Psoas muscle (tissue), 7 donors: ENCODE measurements at regions not wholly inside any gene's neighbourhood (a gene's known extent, or its start where the extent isn't known, plus 50 kb on each side); places are given as distances from the start of the nearest gene placed in this dataset.
A peak's percentile ranks its signal among the peaks of the same experiment; 100 is the strongest.

Experiments
- ATAC-seq, 4 donors: fragments of 200-7000 bp; cut with Tn5 transposase; one replicate each; pipeline ENCODE4 v1.9.1; 2020; ENCODE audit warnings: moderate library complexity in 3 of 4, mild to moderate bottlenecking in 2 of 4
- DNase-seq, 2 donors: peaks; one replicate each; pipeline ENCODE4 v3.0.0-alpha.2; 2020
- H3K27ac ChIP-seq: fragments of 200-600 bp; one replicate; pipeline ENCODE4 v1.8.0; 2022
- H3K27me3 ChIP-seq, 3 donors: fragments of 200-600 bp in 1 of 3; one replicate each; pipeline versions ENCODE4 v1.6.1 to v1.8.0; 2013 to 2022; ENCODE audit warnings: low read length in 2 of 3, mild to moderate bottlenecking in 2 of 3, moderate library complexity in 1 of 3; ENCODE audit not compliant: insufficient read depth in 3 of 3
- H3K36me3 ChIP-seq, 2 donors: fragments of 200-600 bp in 1 of 2; one replicate each; pipeline versions ENCODE4 v1.6.1 to v1.8.0; 2013 to 2022; ENCODE audit warnings: low read depth in 1 of 2, mild to moderate bottlenecking in 1 of 2, moderate library complexity in 1 of 2; ENCODE audit not compliant: insufficient read depth in 1 of 2
- H3K4me1 ChIP-seq: fragments of 200-600 bp; one replicate; pipeline ENCODE4 v1.8.0; 2022
- H3K4me3 ChIP-seq: fragments of 200-600 bp; one replicate; pipeline ENCODE4 v1.8.0; 2022; ENCODE audit warnings: mild to moderate bottlenecking
- H3K9me3 ChIP-seq: fragments of 200-600 bp; one replicate; pipeline ENCODE4 v1.8.0; 2022
- CTCF ChIP-seq: fragments of 200-600 bp; IDR thresholded peaks from one replicate; pipeline ENCODE4 v1.8.0; 2022; ENCODE audit warnings: antibody characterized with exemption
- WGBS, 3 donors: extraction: QIAGEN DNeasy Blood & Tissue Kit; methylation state at CpG; one replicate each; pipeline versions ENCODE4 v1.1.6 to v1.1.7; 2013; 5-methylcytosine and 5-hydroxymethylcytosine counted together
- intact Hi-C, 2 donors: fragments of 100-400 bp; cut with DNase I; formaldehyde crosslinking; loops; one replicate each; pipeline versions ENCODE4 v1.11.0 to v1.14.2; 2022
- donor health status: healthy with polysubstance abuse.
- donor health status: DM: no; HTN: no; CAD: no; lungs with moderate emphysema.
- donor health status: Bipolar disorder and iron deficiency.
- donor health status: healthy.
- donor health status: DM: yes; HTN: yes; CAD: no.
- donor health status: DM: no; HTN: no; CAD: no.
- donor health status: DM: yes; HTN: yes; CAD: no.

GRCh38 chr15:61749169-61749568 is 311.1 kb downstream of the VPS13C start:
- intact Hi-C loops: no loop called here
- peaks cover 0 to 4% (median 0%) of the 10 kb centered on the region in 3 donors for H3K27me3 ChIP-seq
- no peak overlapping the region for H3K27ac ChIP-seq
- no peaks in the 10 kb centered on the region for H3K36me3 ChIP-seq
- H3K9me3 ChIP-seq: no peaks in the 10 kb centered on the region
- TF ChIP-seq CTCF: no peak
- H3K4me3 ChIP-seq: no peak overlapping the region
- 59 to 79% (median 71%) methylated on average over 7 of the region's 7 CpGs for WGBS, 3 donors
- no peaks in the 10 kb centered on the region for H3K4me1 ChIP-seq
- ATAC-seq: peak in 3 of 4 donors; percentile 37 to 67 (median 43)
- DNase-seq: no peak

- no peak for TF ChIP-seq CTCF
- no peaks in the 10 kb centered on the region for H3K36me3 ChIP-seq
- intact Hi-C loops: no loop called here
- no peak overlapping the region for H3K27ac ChIP-seq
- 96 to 98% (median 97%) methylated on average over 2 of the region's 2 CpGs for WGBS, 3 donors
- no peak for DNase-seq
- H3K4me1 ChIP-seq: no peaks in the 10 kb centered on the region
- no peak overlapping the region for H3K4me3 ChIP-seq
- peak in 3 of 4 donors; percentile 34 to 74 (median 70) for ATAC-seq
- H3K27me3 ChIP-seq: peaks cover 0 to 4% (median 0%) of the 10 kb centered on the region in 3 donors
- H3K9me3 ChIP-seq: no peaks in the 10 kb centered on the region
These were observed 311.7 kb downstream of the VPS13C start for GRCh38 chr15:61748529-61748928.

GRCh38 chr15:61746589-61746988 is 313.7 kb downstream of the VPS13C start:
- TF ChIP-seq CTCF: no peak
- WGBS, 3 donors: 90 to 93% (median 92%) methylated on average over 2 of the region's 2 CpGs
- H3K4me1 ChIP-seq: no peaks in the 10 kb centered on the region
- H3K27me3 ChIP-seq: peaks cover 0 to 4% (median 0%) of the 10 kb centered on the region in 3 donors
- no peak overlapping the region for H3K27ac ChIP-seq
- H3K36me3 ChIP-seq: no peaks in the 10 kb centered on the region
- intact Hi-C loops: no loop called here
- DNase-seq (no peak), ATAC-seq (no peak)
- no peak overlapping the region for H3K4me3 ChIP-seq
- H3K9me3 ChIP-seq: no peaks in the 10 kb centered on the region

GRCh38 chr15:61743345-61743909 is 316.8 kb downstream of the VPS13C start:
- no peak overlapping the region for H3K4me3 ChIP-seq
- intact Hi-C loops: no loop called here
- H3K27me3 ChIP-seq: peaks cover 0 to 4% (median 0%) of the 10 kb centered on the region in 3 donors
- TF ChIP-seq CTCF: no peak
- 83 to 87% (median 85%) methylated on average over 3 of the region's 3 CpGs for WGBS, 3 donors
- DNase-seq (no peak), ATAC-seq (no peak)
- no peaks in the 10 kb centered on the region for H3K4me1 ChIP-seq
- H3K27ac ChIP-seq: no peak overlapping the region
- H3K36me3 ChIP-seq: no peaks in the 10 kb centered on the region
- no peaks in the 10 kb centered on the region for H3K9me3 ChIP-seq

- H3K9me3 ChIP-seq: no peaks in the 10 kb centered on the region
- no peaks in the 10 kb centered on the region for H3K4me1 ChIP-seq
- DNase-seq (no peak), ATAC-seq (no peak)
- intact Hi-C loops: no loop called here
- peaks cover 0 to 4% (median 0%) of the 10 kb centered on the region in 3 donors for H3K27me3 ChIP-seq
- no peaks in the 10 kb centered on the region for H3K36me3 ChIP-seq
- TF ChIP-seq CTCF: no peak
- H3K27ac ChIP-seq: no peak overlapping the region
- H3K4me3 ChIP-seq: no peak overlapping the region
These were observed 317.7 kb downstream of the VPS13C start for GRCh38 chr15:61742591-61742990.
